ENCODE measurements at regions not wholly inside any gene's neighbourhood (a gene's known extent, or its start where the extent isn't known, plus 50 kb on each side); places are given as distances from the start of the nearest gene placed in this dataset.

DNA sequence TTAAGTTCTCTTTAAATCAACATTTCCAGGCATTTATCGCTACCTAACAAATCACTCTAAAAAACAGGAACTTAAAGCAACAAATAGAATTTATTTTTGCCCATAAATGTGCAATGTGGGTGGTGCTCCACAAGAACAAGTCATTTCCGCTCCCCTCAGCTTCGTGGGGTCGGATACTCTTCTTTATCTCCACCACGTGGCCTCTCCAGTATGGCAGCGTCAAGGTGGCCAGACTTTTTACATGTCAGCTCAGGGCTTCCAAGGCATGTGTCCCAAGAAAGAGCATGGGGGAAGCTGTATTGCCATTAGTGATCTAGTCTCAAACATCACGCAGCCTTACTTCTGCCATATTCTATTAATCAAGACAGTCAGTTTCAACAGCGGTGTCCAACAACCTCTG is 249.2 kb upstream of the NOCT start:
- no peak overlapping the region for H3K27ac ChIP-seq (ENCODE audit: low read length)
- no peak for ATAC-seq (replicated peaks in 1 of 4)
- CTCF ChIA-PET = no interaction called here

DNA sequence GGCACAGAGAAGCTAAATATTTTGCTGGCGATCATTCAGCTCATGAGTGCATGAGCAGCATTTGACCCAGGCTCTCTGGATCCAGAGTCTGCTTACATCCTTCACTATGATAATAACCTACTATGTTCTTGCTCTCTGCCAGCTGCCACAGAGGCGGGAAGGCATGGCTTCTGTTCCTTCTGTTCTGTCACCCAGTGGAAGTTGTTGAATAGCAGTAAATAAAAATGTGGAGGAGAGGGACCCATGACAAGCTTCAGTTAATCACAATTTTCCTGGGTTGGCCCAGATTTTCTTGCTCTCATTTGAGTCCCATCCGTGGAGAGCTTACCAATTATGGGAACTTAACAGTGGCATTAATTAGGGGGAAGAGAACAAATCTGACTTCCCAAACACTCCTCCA is 250.1 kb upstream of the NOCT start:
- Mint-ChIP-seq H3K9me3 (no peaks in the 10 kb centered on the region), H3K36me3 (no peaks in the 10 kb centered on the region), H3K4me3 (no peak overlapping the region), H3K4me1 (no peaks in the 10 kb centered on the region), H3K27me3 (peaks cover 0 to 5% of the 10 kb centered on the region in 2 donors), H3K27ac (no peak overlapping the region)
- no peak for ATAC-seq (replicated peaks in 1 of 4)
- Histone ChIP-seq H3K36me3 (ENCODE audit: control insufficient read depth in 2 of 2, extremely low read depth in 1 of 2, insufficient read depth in 1 of 2, low read length in 1 of 2) (no peaks in the 10 kb centered on the region), H3K4me3 (ENCODE audit: control insufficient read depth in 1 of 2, extremely low read depth in 1 of 2, low read length in 1 of 2) (no peak overlapping the region), H3K4me1 (ENCODE audit: control insufficient read depth in 1 of 2, extremely low read depth in 1 of 2, insufficient read depth in 2 of 2, low read length in 2 of 2) (no peaks in the 10 kb centered on the region), H3K9me3 (no peaks in the 10 kb centered on the region), H3K27ac (ENCODE audit: low read length) (no peak overlapping the region), H3K27me3 (replicated peaks in 1 of 2; ENCODE audit: control insufficient read depth in 2 of 2, extremely low read depth in 1 of 2, insufficient read depth in 2 of 2, low read length in 1 of 2) (no peaks in the 10 kb centered on the region)
- POLR2A ChIA-PET = no interaction called here
- whole genome bisulfite sequencing (ENCODE audit: insufficient coverage) = no CpG with 5 or more reads among the region's 3 CpGs
- no peak for DNase-seq
- CTCF ChIA-PET = no interaction called here

More for the DNA sequence above, 249.2 kb upstream of the NOCT start:
- Mint-ChIP-seq H3K27ac (no peak overlapping the region), H3K36me3 (no peaks in the 10 kb centered on the region), H3K4me1 (no peaks in the 10 kb centered on the region), H3K9me3 (no peaks in the 10 kb centered on the region), H3K27me3 (peaks cover 0 to 7% of the 10 kb centered on the region in 2 donors), H3K4me3 (no peak overlapping the region)
- H3K9me3 ChIP-seq = no peaks in the 10 kb centered on the region
- WGBS (ENCODE audit: insufficient coverage) = 73% methylated on average over 3 of the region's 8 CpGs
- no peak overlapping the region for H3K4me3 ChIP-seq (ENCODE audit: control insufficient read depth in 1 of 2, extremely low read depth in 1 of 2, low read length in 1 of 2)
- POLR2A ChIA-PET = no interaction called here
- DNase-seq = no peak
- H3K36me3 ChIP-seq (ENCODE audit: control insufficient read depth in 2 of 2, extremely low read depth in 1 of 2, insufficient read depth in 1 of 2, low read length in 1 of 2) = no peaks in the 10 kb centered on the region
- H3K27me3 ChIP-seq (replicated peaks in 1 of 2; ENCODE audit: control insufficient read depth in 2 of 2, extremely low read depth in 1 of 2, insufficient read depth in 2 of 2, low read length in 1 of 2) = no peaks in the 10 kb centered on the region
- H3K4me1 ChIP-seq (ENCODE audit: control insufficient read depth in 1 of 2, extremely low read depth in 1 of 2, insufficient read depth in 2 of 2, low read length in 2 of 2) = no peaks in the 10 kb centered on the region

DNA sequence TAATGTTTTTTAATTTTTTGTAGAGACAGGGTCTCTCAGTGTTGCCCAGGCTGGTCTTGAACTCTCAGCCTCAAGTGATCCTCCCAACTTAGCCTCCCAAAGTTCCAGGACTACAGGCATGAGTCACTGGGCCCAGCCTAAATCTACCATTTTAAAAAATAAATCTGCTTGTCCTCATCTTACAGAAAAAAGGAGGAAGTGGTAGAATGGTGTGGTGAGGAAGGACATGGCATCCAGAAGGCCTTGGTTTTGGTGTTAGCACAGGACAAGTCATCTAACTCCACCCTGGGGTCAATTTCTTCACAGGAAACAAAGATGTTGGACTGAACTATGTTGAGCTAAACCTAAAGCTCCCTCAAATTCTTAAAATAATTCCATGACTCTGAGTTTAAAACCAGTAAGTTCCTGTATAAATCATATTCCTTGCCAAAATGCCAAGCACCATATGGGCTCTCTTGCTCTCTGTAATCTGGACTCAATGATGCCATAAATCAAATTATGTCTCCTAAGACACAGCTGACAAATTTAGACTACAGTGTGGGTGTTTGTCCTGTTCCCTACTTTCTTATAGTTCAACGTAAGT is 253.9 kb upstream of the NOCT start:
- ATAC-seq (replicated peaks in 1 of 4) = no peak
- Mint-ChIP-seq H3K27ac (no peak overlapping the region), H3K4me3 (no peak overlapping the region), H3K4me1 (no peaks in the 10 kb centered on the region), H3K36me3 (no peaks in the 10 kb centered on the region), H3K27me3 (no peaks in the 10 kb centered on the region), H3K9me3 (no peaks in the 10 kb centered on the region)
- H3K27ac ChIP-seq (ENCODE audit: low read length) = no peak overlapping the region
- no peak for DNase-seq
- no peaks in the 10 kb centered on the region for H3K36me3 ChIP-seq (ENCODE audit: control insufficient read depth in 2 of 2, extremely low read depth in 1 of 2, insufficient read depth in 1 of 2, low read length in 1 of 2)
- no peaks in the 10 kb centered on the region for H3K9me3 ChIP-seq
- ChIA-PET CTCF (no interaction called here), POLR2A (no interaction called here)
- WGBS (ENCODE audit: insufficient coverage) = no CpG with 5 or more reads among the region's 1 CpG
- H3K4me3 ChIP-seq (ENCODE audit: control insufficient read depth in 1 of 2, extremely low read depth in 1 of 2, low read length in 1 of 2) = no peak overlapping the region
- no peaks in the 10 kb centered on the region for H3K4me1 ChIP-seq (ENCODE audit: control insufficient read depth in 1 of 2, extremely low read depth in 1 of 2, insufficient read depth in 2 of 2, low read length in 2 of 2)
- peaks cover 0 to 3% of the 10 kb centered on the region in 2 experiments for H3K27me3 ChIP-seq (replicated peaks in 1 of 2; ENCODE audit: control insufficient read depth in 2 of 2, extremely low read depth in 1 of 2, insufficient read depth in 2 of 2, low read length in 1 of 2)

DNA sequence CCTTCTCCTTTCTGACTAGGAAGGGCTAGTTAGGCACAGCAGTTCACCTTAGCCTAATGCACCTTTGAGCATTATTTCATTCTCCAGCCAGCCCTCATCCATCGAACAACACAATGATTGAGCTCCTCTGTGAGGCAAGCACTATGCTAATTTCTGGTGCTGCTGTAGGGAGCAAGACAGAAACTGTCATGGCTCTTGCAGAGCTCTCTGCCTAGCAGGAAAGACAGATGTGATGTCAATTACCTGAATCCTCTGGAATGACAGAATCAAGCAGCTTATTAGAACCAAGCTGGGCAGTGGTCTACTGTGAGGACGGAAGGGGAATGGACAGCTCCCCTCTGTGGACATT is 256.1 kb upstream of the NOCT start:
- Mint-ChIP-seq H3K4me1 (no peaks in the 10 kb centered on the region), H3K36me3 (no peaks in the 10 kb centered on the region), H3K4me3 (no peak overlapping the region), H3K27me3 (no peaks in the 10 kb centered on the region), H3K27ac (no peak overlapping the region), H3K9me3 (peaks cover 0 to 5% (median 3%) of the 10 kb centered on the region in 3 donors)
- CTCF ChIA-PET = no interaction called here
- Histone ChIP-seq H3K4me3 (ENCODE audit: control insufficient read depth in 1 of 2, extremely low read depth in 1 of 2, low read length in 1 of 2) (no peak overlapping the region), H3K4me1 (ENCODE audit: control insufficient read depth in 1 of 2, extremely low read depth in 1 of 2, insufficient read depth in 2 of 2, low read length in 2 of 2) (no peaks in the 10 kb centered on the region), H3K36me3 (ENCODE audit: control insufficient read depth in 2 of 2, extremely low read depth in 1 of 2, insufficient read depth in 1 of 2, low read length in 1 of 2) (no peaks in the 10 kb centered on the region), H3K9me3 (no peaks in the 10 kb centered on the region), H3K27ac (ENCODE audit: low read length) (no peak overlapping the region), H3K27me3 (replicated peaks in 1 of 2; ENCODE audit: control insufficient read depth in 2 of 2, extremely low read depth in 1 of 2, insufficient read depth in 2 of 2, low read length in 1 of 2) (peaks cover 0 to 3% of the 10 kb centered on the region in 2 experiments)
- 86% methylated on average over 1 of the region's 2 CpGs for WGBS (ENCODE audit: insufficient coverage)
- no peak for DNase-seq
- ATAC-seq (replicated peaks in 1 of 4) = no peak
- POLR2A ChIA-PET = no interaction called here

DNA sequence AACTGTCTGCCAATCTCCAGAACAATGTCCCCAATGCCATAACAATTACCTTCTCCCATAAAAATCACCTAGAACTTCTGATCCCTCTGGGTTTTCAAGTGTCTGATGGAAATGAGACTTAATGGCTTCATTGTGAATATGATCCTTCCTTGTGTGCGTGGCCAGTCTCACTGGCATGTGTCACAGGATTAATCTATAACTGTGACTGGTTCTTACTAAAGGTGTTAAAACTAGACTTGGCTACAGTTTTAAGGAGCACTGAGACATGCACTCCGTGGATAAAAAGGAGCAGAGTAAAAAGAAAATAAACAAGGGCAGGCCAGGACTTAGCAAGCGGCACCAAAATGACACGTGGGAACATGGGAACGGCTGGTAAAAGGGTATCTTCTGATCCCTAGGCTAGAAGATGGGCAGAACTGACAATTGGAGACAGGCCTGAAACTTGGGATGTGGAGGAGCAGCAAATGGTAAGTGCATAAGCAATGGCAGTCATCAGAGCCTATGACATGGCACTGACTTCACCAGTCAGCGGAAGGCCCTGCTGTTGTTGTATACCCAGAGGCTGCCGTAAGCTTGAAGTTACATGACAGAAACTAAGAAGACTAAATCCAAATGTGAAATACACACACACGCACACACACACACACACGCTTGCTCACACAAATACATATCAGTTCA is 256.6 kb upstream of the NOCT start:
- Histone ChIP-seq H3K4me1 (ENCODE audit: control insufficient read depth in 1 of 2, extremely low read depth in 1 of 2, insufficient read depth in 2 of 2, low read length in 2 of 2) (no peaks in the 10 kb centered on the region), H3K27me3 (replicated peaks in 1 of 2; ENCODE audit: control insufficient read depth in 2 of 2, extremely low read depth in 1 of 2, insufficient read depth in 2 of 2, low read length in 1 of 2) (peaks cover 0 to 3% of the 10 kb centered on the region in 2 experiments), H3K9me3 (no peaks in the 10 kb centered on the region), H3K4me3 (ENCODE audit: control insufficient read depth in 1 of 2, extremely low read depth in 1 of 2, low read length in 1 of 2) (no peak overlapping the region), H3K36me3 (ENCODE audit: control insufficient read depth in 2 of 2, extremely low read depth in 1 of 2, insufficient read depth in 1 of 2, low read length in 1 of 2) (no peaks in the 10 kb centered on the region), H3K27ac (ENCODE audit: low read length) (no peak overlapping the region)
- H3K27ac Mint-ChIP-seq = no peak overlapping the region
- no peaks in the 10 kb centered on the region for H3K36me3 Mint-ChIP-seq
- ATAC-seq (replicated peaks in 1 of 4) (no peak), DNase-seq (no peak)
- WGBS (ENCODE audit: insufficient coverage) = 84% methylated on average over 9 of the region's 9 CpGs
- CTCF ChIA-PET = no interaction called here
- H3K4me3 Mint-ChIP-seq = no peak overlapping the region
- POLR2A ChIA-PET = no interaction called here
- no peaks in the 10 kb centered on the region for H3K27me3 Mint-ChIP-seq
- H3K4me1 Mint-ChIP-seq = no peaks in the 10 kb centered on the region
- peaks cover 0 to 5% (median 3%) of the 10 kb centered on the region in 3 donors for H3K9me3 Mint-ChIP-seq

DNA sequence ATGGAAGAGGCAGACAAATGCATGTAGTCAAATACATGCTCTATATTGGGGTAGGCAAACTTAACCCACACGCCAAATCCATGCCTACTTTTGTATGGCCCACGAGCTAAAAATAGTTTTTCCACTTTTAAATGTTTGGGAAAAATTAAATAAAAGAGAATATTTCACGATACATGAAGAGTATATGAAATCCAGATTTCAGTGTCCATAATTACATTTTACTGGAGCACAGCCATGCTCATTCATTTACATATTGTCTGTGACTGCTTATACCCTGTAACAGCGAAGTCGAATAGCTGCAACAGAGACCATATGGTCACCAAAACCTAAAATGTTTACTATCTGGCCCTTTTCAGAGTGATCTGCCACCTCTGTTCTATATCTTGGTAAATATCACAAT is 257.4 kb upstream of the NOCT start:
- no peaks in the 10 kb centered on the region for H3K36me3 Mint-ChIP-seq
- H3K4me1 ChIP-seq (ENCODE audit: control insufficient read depth in 1 of 2, extremely low read depth in 1 of 2, insufficient read depth in 2 of 2, low read length in 2 of 2) = no peaks in the 10 kb centered on the region
- no peaks in the 10 kb centered on the region for H3K9me3 ChIP-seq
- H3K4me3 Mint-ChIP-seq = no peak overlapping the region
- ATAC-seq (replicated peaks in 1 of 4) (no peak), DNase-seq (no peak)
- no peaks in the 10 kb centered on the region for H3K4me1 Mint-ChIP-seq
- no peaks in the 10 kb centered on the region for H3K27me3 Mint-ChIP-seq
- no peak overlapping the region for H3K4me3 ChIP-seq (ENCODE audit: control insufficient read depth in 1 of 2, extremely low read depth in 1 of 2, low read length in 1 of 2)
- H3K27ac ChIP-seq (ENCODE audit: low read length) = no peak overlapping the region
- ChIA-PET CTCF (no interaction called here), POLR2A (no interaction called here)
- no peaks in the 10 kb centered on the region for H3K36me3 ChIP-seq (ENCODE audit: control insufficient read depth in 2 of 2, extremely low read depth in 1 of 2, insufficient read depth in 1 of 2, low read length in 1 of 2)
- no peak overlapping the region for H3K27ac Mint-ChIP-seq
- H3K9me3 Mint-ChIP-seq = peaks cover 6 to 8% (median 8%) of the 10 kb centered on the region in 3 donors
- no CpG with 5 or more reads among the region's 5 CpGs for WGBS (ENCODE audit: insufficient coverage)
- peaks cover 0 to 3% of the 10 kb centered on the region in 2 experiments for H3K27me3 ChIP-seq (replicated peaks in 1 of 2; ENCODE audit: control insufficient read depth in 2 of 2, extremely low read depth in 1 of 2, insufficient read depth in 2 of 2, low read length in 1 of 2)

DNA sequence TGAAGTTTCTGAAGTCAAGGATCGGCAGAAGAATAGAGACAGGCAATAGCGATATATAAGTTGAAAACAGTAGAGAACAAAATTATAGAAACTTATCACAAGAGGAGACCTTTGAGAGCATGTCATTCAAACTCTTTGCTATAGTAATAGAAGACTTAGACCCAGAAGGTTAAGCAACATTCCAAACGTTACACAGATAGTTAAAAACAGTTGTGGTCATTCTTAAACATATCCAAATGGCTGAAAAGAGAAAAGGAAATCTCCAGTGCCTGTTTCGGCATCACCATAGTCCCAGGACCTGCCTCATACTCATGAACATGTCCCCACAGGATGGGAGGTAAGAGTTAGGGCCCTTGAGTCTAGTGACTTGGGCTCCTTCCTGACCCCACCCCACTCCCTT is 258.1 kb upstream of the NOCT start:
- Mint-ChIP-seq H3K4me3 (no peak overlapping the region), H3K9me3 (peaks cover 11 to 14% (median 13%) of the 10 kb centered on the region in 3 donors), H3K27ac (no peak overlapping the region), H3K36me3 (no peaks in the 10 kb centered on the region), H3K27me3 (no peaks in the 10 kb centered on the region), H3K4me1 (no peaks in the 10 kb centered on the region)
- CTCF ChIA-PET = no interaction called here
- no peak overlapping the region for H3K4me3 ChIP-seq (ENCODE audit: control insufficient read depth in 1 of 2, extremely low read depth in 1 of 2, low read length in 1 of 2)
- H3K4me1 ChIP-seq (ENCODE audit: control insufficient read depth in 1 of 2, extremely low read depth in 1 of 2, insufficient read depth in 2 of 2, low read length in 2 of 2) = no peaks in the 10 kb centered on the region
- H3K9me3 ChIP-seq = no peaks in the 10 kb centered on the region
- H3K27me3 ChIP-seq (replicated peaks in 1 of 2; ENCODE audit: control insufficient read depth in 2 of 2, extremely low read depth in 1 of 2, insufficient read depth in 2 of 2, low read length in 1 of 2) = peaks cover 0 to 3% of the 10 kb centered on the region in 2 experiments
- no CpG with 5 or more reads among the region's 4 CpGs for WGBS (ENCODE audit: insufficient coverage)
- DNase-seq (no peak), ATAC-seq (replicated peaks in 1 of 4) (no peak)
- H3K27ac ChIP-seq (ENCODE audit: low read length) = no peak overlapping the region
- H3K36me3 ChIP-seq (ENCODE audit: control insufficient read depth in 2 of 2, extremely low read depth in 1 of 2, insufficient read depth in 1 of 2, low read length in 1 of 2) = no peaks in the 10 kb centered on the region
- POLR2A ChIA-PET = no interaction called here

Measured in T-cell (primary cell).